ENCODE measurements at regions not wholly inside any gene's neighbourhood (a gene's known extent, or its start where the extent isn't known, plus 50 kb on each side); places are given as distances from the start of the nearest gene placed in this dataset.
A peak's percentile ranks its signal among the peaks of the same experiment; 100 is the strongest.

DNA sequence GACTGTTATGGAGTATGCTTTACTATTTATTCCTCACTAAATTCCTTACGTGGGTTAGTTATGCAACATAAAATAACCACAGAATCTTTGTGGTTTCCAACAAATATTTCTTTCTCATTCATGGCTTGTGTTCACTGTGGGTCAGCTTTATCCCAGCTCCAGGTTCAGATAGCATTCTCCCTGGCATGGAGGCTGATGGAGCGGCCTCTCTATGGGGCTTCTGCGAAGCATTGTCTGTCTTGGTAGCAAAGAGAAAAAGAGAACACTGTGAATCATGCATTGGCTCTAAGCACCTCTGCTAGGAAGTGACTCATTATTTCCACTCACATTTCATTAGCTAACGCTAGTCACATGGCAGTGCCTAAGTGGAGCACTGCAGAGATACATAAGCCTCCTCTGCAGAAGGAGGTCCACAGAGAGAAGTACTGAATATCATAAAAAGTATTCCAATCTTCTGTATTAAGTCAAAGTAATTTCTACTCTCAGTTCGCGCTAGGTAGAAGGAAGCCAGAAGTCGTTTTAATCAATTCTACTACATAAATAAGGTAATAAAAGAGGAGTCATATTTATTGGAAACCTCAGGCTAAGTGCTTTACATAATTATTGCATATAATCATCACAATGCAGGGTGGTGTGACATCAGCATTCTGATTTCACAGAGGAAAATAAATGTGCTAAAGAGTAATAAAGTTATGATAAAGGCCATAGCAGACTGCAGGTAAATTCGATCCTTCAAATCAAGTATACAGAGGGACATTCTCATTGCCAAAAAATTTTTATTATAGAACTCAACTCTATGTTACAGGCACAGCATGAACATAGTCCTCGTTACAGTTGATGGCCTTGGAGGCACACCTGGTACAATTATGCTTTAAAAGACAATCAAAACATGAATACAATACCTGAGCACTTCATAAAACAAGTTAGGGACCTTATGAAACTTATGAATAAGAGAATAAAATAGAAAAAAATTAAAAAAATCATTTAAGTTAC, 531.1 kb downstream of the CETN3 start:
- TF ChIP-seq POLR2A (IDR thresholded peaks at IDR 0.05; ENCODE audit: low read depth, low read length) (no peak), JUN (IDR thresholded peaks at IDR 0.05; ENCODE audit: borderline replicate concordance, insufficient read depth, insufficient read length, low read depth) (peak; percentile 38), EZH2 (IDR thresholded peaks at IDR 0.05; ENCODE audit: borderline replicate concordance, low read depth, low read length, severe bottlenecking) (no peak), POLR2AphosphoS5 (IDR thresholded peaks at IDR 0.05; ENCODE audit: insufficient read depth, low read depth, low read length) (no peak), MAX (IDR thresholded peaks at IDR 0.05; ENCODE audit: insufficient read depth, insufficient read length) (no peak), MYC (IDR thresholded peaks at IDR 0.05; ENCODE audit: low read depth, low read length) (no peak)
- TF ChIP-seq, protein P1, sequence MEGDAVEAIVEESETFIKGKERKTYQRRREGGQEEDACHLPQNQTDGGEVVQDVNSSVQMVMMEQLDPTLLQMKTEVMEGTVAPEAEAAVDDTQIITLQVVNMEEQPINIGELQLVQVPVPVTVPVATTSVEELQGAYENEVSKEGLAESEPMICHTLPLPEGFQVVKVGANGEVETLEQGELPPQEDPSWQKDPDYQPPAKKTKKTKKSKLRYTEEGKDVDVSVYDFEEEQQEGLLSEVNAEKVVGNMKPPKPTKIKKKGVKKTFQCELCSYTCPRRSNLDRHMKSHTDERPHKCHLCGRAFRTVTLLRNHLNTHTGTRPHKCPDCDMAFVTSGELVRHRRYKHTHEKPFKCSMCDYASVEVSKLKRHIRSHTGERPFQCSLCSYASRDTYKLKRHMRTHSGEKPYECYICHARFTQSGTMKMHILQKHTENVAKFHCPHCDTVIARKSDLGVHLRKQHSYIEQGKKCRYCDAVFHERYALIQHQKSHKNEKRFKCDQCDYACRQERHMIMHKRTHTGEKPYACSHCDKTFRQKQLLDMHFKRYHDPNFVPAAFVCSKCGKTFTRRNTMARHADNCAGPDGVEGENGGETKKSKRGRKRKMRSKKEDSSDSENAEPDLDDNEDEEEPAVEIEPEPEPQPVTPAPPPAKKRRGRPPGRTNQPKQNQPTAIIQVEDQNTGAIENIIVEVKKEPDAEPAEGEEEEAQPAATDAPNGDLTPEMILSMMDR (IDR thresholded peaks at IDR 0.05; ENCODE audit: extremely low read depth in 1 of 2, insufficient read depth in 1 of 2, low read depth in 1 of 2, low read length in 2 of 2): no peak

Data from endothelial cell of umbilical vein (primary cell).